Type B pancreatic cell (in vitro differentiated cells): ENCODE measurements at regions not wholly inside any gene's neighbourhood (a gene's known extent, or its start where the extent isn't known, plus 50 kb on each side); places are given as distances from the start of the nearest gene placed in this dataset.

Experiments
- DNase-seq: peaks from one replicate; pipeline ENCODE4 v3.0.0; 2021; ENCODE audit warnings: mixed read lengths; ENCODE audit not compliant: unreplicated experiment; ENCODE audit errors: extremely low spot score
- H3K27ac Mint-ChIP-seq: 2 replicates; pipeline ENCODE4 v1.8.0; 2021; ENCODE audit warnings: mild to moderate bottlenecking, mixed read lengths
- H3K27me3 Mint-ChIP-seq: 2 replicates; pipeline ENCODE4 v1.8.0; 2021; ENCODE audit warnings: mixed read lengths
- H3K36me3 Mint-ChIP-seq: 2 replicates; pipeline ENCODE4 v1.8.0; 2021; ENCODE audit warnings: mixed read lengths
- H3K4me1 Mint-ChIP-seq: one replicate; pipeline ENCODE4 v1.8.0; 2021; ENCODE audit warnings: mixed read lengths; ENCODE audit not compliant: unreplicated experiment
- H3K4me3 Mint-ChIP-seq: 2 replicates; pipeline ENCODE4 v1.8.0; 2021; ENCODE audit warnings: mild to moderate bottlenecking, mixed read lengths
- H3K9me3 Mint-ChIP-seq: 2 replicates; pipeline ENCODE4 v1.8.0; 2021; ENCODE audit warnings: mixed read lengths
- CTCF ChIP-seq: fragments of 200-600 bp; sonication (generic); conservative IDR thresholded peaks from 2 replicates; pipeline ENCODE4 v1.5.0; 2021; ENCODE audit warnings: antibody characterized with exemption, mild to moderate bottlenecking

DNA sequence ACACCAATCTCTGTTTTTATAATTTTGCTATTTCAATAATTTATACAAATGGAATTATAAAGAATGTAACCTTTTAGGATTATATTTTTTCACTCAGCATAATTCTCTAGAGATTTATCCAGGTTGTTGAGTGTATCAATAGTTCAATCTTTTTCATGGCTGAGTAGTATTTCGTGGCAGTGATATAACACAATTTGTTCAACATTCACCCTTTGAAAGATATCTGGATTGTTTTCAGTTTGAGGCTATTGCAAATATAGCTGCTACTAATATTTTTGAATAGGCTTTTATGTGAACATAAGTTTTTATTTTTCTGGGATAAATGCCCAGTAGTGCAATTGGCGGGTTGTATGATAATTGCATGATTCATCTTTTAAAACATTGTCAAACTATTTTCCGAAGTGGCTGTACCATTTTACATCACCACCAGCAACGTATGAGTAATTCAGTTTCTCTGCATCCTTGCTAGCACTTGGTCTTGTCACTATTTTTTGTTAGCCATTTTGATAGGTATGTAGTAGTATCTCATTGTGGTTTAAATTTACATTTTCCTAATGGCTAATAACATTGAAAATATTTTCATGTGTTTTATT lies 55.6 kb upstream of the ABCD3 start:
- Mint-ChIP-seq H3K4me1 (no peaks in the 10 kb centered on the region), H3K4me3 (no peak overlapping the region), H3K27me3 (peaks cover 2% of the 10 kb centered on the region), H3K9me3 (no peaks in the 10 kb centered on the region), H3K27ac (no peak overlapping the region), H3K36me3 (no peaks in the 10 kb centered on the region)
- no peak for DNase-seq
- TF ChIP-seq CTCF = no peak

- H3K4me1 Mint-ChIP-seq = peaks cover 4% of the 10 kb centered on the region
- no peaks in the 10 kb centered on the region for H3K27me3 Mint-ChIP-seq
- no peak overlapping the region for H3K27ac Mint-ChIP-seq
- H3K36me3 Mint-ChIP-seq = no peaks in the 10 kb centered on the region
- no peak for DNase-seq
- no peak overlapping the region for H3K4me3 Mint-ChIP-seq
- no peak for TF ChIP-seq CTCF
- H3K9me3 Mint-ChIP-seq = no peaks in the 10 kb centered on the region
Observed at GRCh38 chr1:94358630-94359599, 59.3 kb upstream of the ABCD3 start.

DNA sequence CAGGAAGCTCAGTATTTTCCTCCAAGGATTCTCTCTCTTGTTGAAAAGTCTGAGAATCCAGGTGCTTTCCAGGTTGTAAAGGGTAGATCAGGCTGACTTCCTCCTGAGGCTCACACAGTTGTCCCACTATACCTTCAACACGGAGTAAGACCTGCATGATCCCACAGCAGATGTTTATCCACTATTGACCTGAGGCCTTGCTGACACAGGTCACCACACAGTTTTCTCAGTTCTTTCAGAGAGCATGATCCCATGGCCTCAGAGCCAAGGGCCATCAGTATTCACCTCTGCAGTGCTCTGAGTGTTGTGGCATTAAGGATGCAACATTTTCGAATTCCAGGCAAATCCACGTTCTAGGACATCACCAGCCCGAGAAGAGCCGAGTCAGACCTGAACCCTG lies 60.5 kb upstream of the ABCD3 start:
- no peak for DNase-seq
- Mint-ChIP-seq H3K9me3 (no peaks in the 10 kb centered on the region), H3K27ac (no peak overlapping the region), H3K36me3 (no peaks in the 10 kb centered on the region), H3K27me3 (no peaks in the 10 kb centered on the region), H3K4me1 (peaks cover 4% of the 10 kb centered on the region), H3K4me3 (no peak overlapping the region)
- no peak for TF ChIP-seq CTCF

GRCh38 chr1:94355485-94355980 lies 62.7 kb upstream of the ABCD3 start:
- no peaks in the 10 kb centered on the region for H3K36me3 Mint-ChIP-seq
- no peak overlapping the region for H3K4me3 Mint-ChIP-seq
- no peak for TF ChIP-seq CTCF
- peaks cover 23% of the 10 kb centered on the region for H3K4me1 Mint-ChIP-seq
- no peak for DNase-seq
- no peaks in the 10 kb centered on the region for H3K27me3 Mint-ChIP-seq
- H3K9me3 Mint-ChIP-seq = no peaks in the 10 kb centered on the region
- no peak overlapping the region for H3K27ac Mint-ChIP-seq

DNA sequence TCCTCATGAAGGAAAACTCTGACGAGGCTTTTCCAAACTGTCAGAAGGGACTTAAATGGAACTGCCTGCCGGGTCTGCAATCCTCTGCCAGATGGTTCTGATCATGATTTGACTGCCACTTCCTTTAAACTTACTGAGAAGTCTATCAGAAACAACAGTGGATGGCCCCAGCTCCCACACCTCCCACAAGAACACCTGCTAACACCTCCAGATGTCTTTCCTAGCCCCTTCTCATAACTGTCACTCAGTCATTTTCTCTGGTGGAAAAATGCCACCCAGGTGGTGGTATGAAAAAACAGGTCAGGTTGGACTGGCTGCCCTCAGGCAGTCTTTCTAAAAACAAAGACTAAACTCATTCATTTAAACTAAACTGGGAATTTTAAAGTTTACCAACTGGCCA lies 66.7 kb upstream of the ABCD3 start:
- no peak overlapping the region for H3K27ac Mint-ChIP-seq
- DNase-seq = no peak
- H3K36me3 Mint-ChIP-seq = no peaks in the 10 kb centered on the region
- peaks cover 4% of the 10 kb centered on the region for H3K9me3 Mint-ChIP-seq
- H3K4me3 Mint-ChIP-seq = no peak overlapping the region
- peaks cover 29% of the 10 kb centered on the region for H3K4me1 Mint-ChIP-seq
- no peak for TF ChIP-seq CTCF
- H3K27me3 Mint-ChIP-seq = no peaks in the 10 kb centered on the region
